ENCODE measurements at regions not wholly inside any gene's neighbourhood (a gene's known extent, or its start where the extent isn't known, plus 50 kb on each side); places are given as distances from the start of the nearest gene placed in this dataset.

- Histone ChIP-seq H3K4me2 (ENCODE audit: insufficient read depth, low read length) (no peak overlapping the region), H3K4me3 (replicated peaks in 1 of 3; ENCODE audit: insufficient read depth in 1 of 3, low read depth in 1 of 3, low read length in 3 of 3) (no peak overlapping the region), H3K9ac (replicated peaks; ENCODE audit: extremely low read depth, insufficient read depth, low read length) (no peak overlapping the region), H4K20me1 (replicated peaks; ENCODE audit: control insufficient read depth, extremely low read depth, insufficient read depth, low read length) (no peaks in the 10 kb centered on the region), H3K36me3 (ENCODE audit: control insufficient read depth in 2 of 2, extremely low read depth in 1 of 2, insufficient read depth in 2 of 2, low read length in 2 of 2) (no peaks in the 10 kb centered on the region), H2AFZ (ENCODE audit: low read depth, low read length) (no peak overlapping the region), H3K79me2 (ENCODE audit: control insufficient read depth, insufficient read depth, low read length) (no peaks in the 10 kb centered on the region), H3K27ac (ENCODE audit: insufficient read depth, low read depth, low read length) (no peak overlapping the region), H3K27me3 (ENCODE audit: control insufficient read depth in 2 of 2, insufficient read depth in 2 of 2, low read length in 2 of 2) (no peaks in the 10 kb centered on the region), H3K4me1 (ENCODE audit: control insufficient read depth, extremely low read depth, insufficient read depth, low read length) (no peaks in the 10 kb centered on the region), H3K9me3 (replicated peaks; ENCODE audit: control insufficient read depth, insufficient read depth, low read length) (no peaks in the 10 kb centered on the region), H3K9me1 (replicated peaks; ENCODE audit: control insufficient read depth, extremely low read depth, insufficient read depth, low read length) (no peaks in the 10 kb centered on the region)
- POLR2A ChIA-PET, result no interaction called here
- CTCF ChIA-PET, result no interaction called here
- FAIRE-seq, result no peak
- BruUV-seq (replicated peaks), result no TSS peak
- dilution Hi-C loops (cut with MboI; ENCODE audit: extremely low pct_ligation_motif_present, low sequenced_read_pairs), result no loop called here
- intact Hi-C loops (cut with micrococcal nuclease), result no loop called here
- no peak for TF ChIP-seq CTCF (IDR thresholded peaks at IDR 0.05; ENCODE audit: extremely low read depth in 1 of 2, insufficient read depth in 1 of 2, low read depth in 1 of 2, low read length in 2 of 2)
- no peak for TF ChIP-seq MAX (IDR thresholded peaks at IDR 0.05; ENCODE audit: insufficient read depth, insufficient read length)
- TF ChIP-seq POLR2A (IDR thresholded peaks at IDR 0.05; ENCODE audit: low read depth, low read length), result no peak
- TF ChIP-seq FOS (IDR thresholded peaks at IDR 0.05; ENCODE audit: borderline replicate concordance, insufficient read depth, low read length), result no peak
- TF ChIP-seq EZH2 (IDR thresholded peaks at IDR 0.05; ENCODE audit: borderline replicate concordance, low read depth, low read length, severe bottlenecking), result no peak
- no peak for DNase-seq (ENCODE audit: low read depth, low spot score)
Observed at GRCh38 chr11:129591527-129591926, 215.9 kb downstream of the BARX2 start.

- CTCF ChIA-PET, result no interaction called here
- Histone ChIP-seq H3K4me2 (ENCODE audit: insufficient read depth, low read length) (no peak overlapping the region), H3K36me3 (ENCODE audit: control insufficient read depth in 2 of 2, extremely low read depth in 1 of 2, insufficient read depth in 2 of 2, low read length in 2 of 2) (no peaks in the 10 kb centered on the region), H3K9me1 (replicated peaks; ENCODE audit: control insufficient read depth, extremely low read depth, insufficient read depth, low read length) (no peaks in the 10 kb centered on the region), H3K9ac (replicated peaks; ENCODE audit: extremely low read depth, insufficient read depth, low read length) (no peak overlapping the region), H3K27ac (ENCODE audit: insufficient read depth, low read depth, low read length) (no peak overlapping the region), H3K4me1 (ENCODE audit: control insufficient read depth, extremely low read depth, insufficient read depth, low read length) (no peaks in the 10 kb centered on the region), H3K79me2 (ENCODE audit: control insufficient read depth, insufficient read depth, low read length) (no peaks in the 10 kb centered on the region), H3K9me3 (replicated peaks; ENCODE audit: control insufficient read depth, insufficient read depth, low read length) (no peaks in the 10 kb centered on the region), H3K4me3 (replicated peaks in 1 of 3; ENCODE audit: insufficient read depth in 1 of 3, low read depth in 1 of 3, low read length in 3 of 3) (no peak overlapping the region), H4K20me1 (replicated peaks; ENCODE audit: control insufficient read depth, extremely low read depth, insufficient read depth, low read length) (no peaks in the 10 kb centered on the region), H3K27me3 (ENCODE audit: control insufficient read depth in 2 of 2, insufficient read depth in 2 of 2, low read length in 2 of 2) (no peaks in the 10 kb centered on the region), H2AFZ (ENCODE audit: low read depth, low read length) (no peak overlapping the region)
- TF ChIP-seq MAX (IDR thresholded peaks at IDR 0.05; ENCODE audit: insufficient read depth, insufficient read length) (no peak), CTCF (IDR thresholded peaks at IDR 0.05; ENCODE audit: extremely low read depth in 1 of 2, insufficient read depth in 1 of 2, low read depth in 1 of 2, low read length in 2 of 2) (no peak), POLR2AphosphoS5 (IDR thresholded peaks at IDR 0.05; ENCODE audit: insufficient read depth, low read depth, low read length) (no peak), EZH2 (IDR thresholded peaks at IDR 0.05; ENCODE audit: borderline replicate concordance, low read depth, low read length, severe bottlenecking) (no peak), FOS (IDR thresholded peaks at IDR 0.05; ENCODE audit: borderline replicate concordance, insufficient read depth, low read length) (no peak), MYC (IDR thresholded peaks at IDR 0.05; ENCODE audit: low read depth, low read length) (no peak), JUN (IDR thresholded peaks at IDR 0.05; ENCODE audit: borderline replicate concordance, insufficient read depth, insufficient read length, low read depth) (no peak), POLR2A (IDR thresholded peaks at IDR 0.05; ENCODE audit: low read depth, low read length) (no peak), GATA2 (IDR thresholded peaks at IDR 0.05; ENCODE audit: insufficient read depth, insufficient read length, low read depth, low read length) (no peak)
- dilution Hi-C loops (cut with MboI; ENCODE audit: extremely low pct_ligation_motif_present, low sequenced_read_pairs), result no loop called here
- DNase-seq (ENCODE audit: low read depth, low spot score) (no peak), FAIRE-seq (no peak)
- no TSS peak for BruUV-seq (replicated peaks)
- POLR2A ChIA-PET, result no interaction called here
- intact Hi-C loops (cut with micrococcal nuclease), result no loop called here
Observed at GRCh38 chr11:129592191-129592590, 216.5 kb downstream of the BARX2 start.

Measured in endothelial cell of umbilical vein (primary cell).